B cell (primary cell): ENCODE measurements at regions not wholly inside any gene's neighbourhood (a gene's known extent, or its start where the extent isn't known, plus 50 kb on each side); places are given as distances from the start of the nearest gene placed in this dataset.

Experiments
- ATAC-seq: fragments of 200-7000 bp; cut with Tn5 transposase; one replicate; pipeline ENCODE4 v1.10.0; 2021; ENCODE audit warnings: low read depth, mild to moderate bottlenecking, moderate number of reproducible peaks, moderate library complexity
- CTCF ChIA-PET: fragments of 350-600 bp; sonication (Branson Sonifier 250); formaldehyde crosslinking; loops from one replicate; lab custom pipeline; 2021; ENCODE audit warnings: antibody characterized with exemption, inconsistent platforms; lab: Charles Lee
- POLR2A ChIA-PET: fragments of 350-600 bp; sonication (Branson Sonifier 250); formaldehyde crosslinking; loops from one replicate; lab custom pipeline; 2021; ENCODE audit warnings: antibody characterized with exemption; lab: Charles Lee
- DNase-seq: peaks from one replicate; pipeline ENCODE4 v3.0.0; 2013
- H2AFZ ChIP-seq: 2 replicates; pipeline ENCODE4 v1.6.1; 2012; ENCODE audit warnings: mild to moderate bottlenecking, low read depth, low read length; ENCODE audit not compliant: insufficient read depth, poor library complexity, severe bottlenecking
- H3K27ac ChIP-seq, 2 donors: 1 replicate in 1 of 2; 2 replicates in 1 of 2; pipeline ENCODE4 v1.5.1; 2012 to 2013; ENCODE audit warnings: low read length in 2 of 2, mild to moderate bottlenecking in 2 of 2, moderate library complexity in 1 of 2
- H3K27me3 ChIP-seq, 4 experiments: fragments of 200-600 bp in 1 of 4; sonication (generic) in 1 of 4; replicated peaks in 1 of 4; 1 replicate in 2 of 4; 2 replicates in 2 of 4; pipeline versions ENCODE4 v1.6.1 to v1.7.0; 2013 to 2016; ENCODE audit warnings: low read length in 3 of 4, mild to moderate bottlenecking in 2 of 4, mixed read lengths in 1 of 4, moderate library complexity in 1 of 4; ENCODE audit not compliant: insufficient read depth in 4 of 4, control insufficient read depth in 3 of 4; ENCODE audit errors: control extremely low read depth in 1 of 4
- H3K36me3 ChIP-seq, 2 experiments: replicated peaks in 1 of 2; 1 replicate in 1 of 2; 2 replicates in 1 of 2; pipeline versions ENCODE4 v1.6.1 to v1.7.1; 2013; ENCODE audit warnings: low read length in 1 of 2; ENCODE audit not compliant: insufficient read depth in 2 of 2, control insufficient read depth in 1 of 2; ENCODE audit errors: control extremely low read depth in 1 of 2, extremely low read depth in 1 of 2
- H3K4me1 ChIP-seq, 2 donors: fragments of 200-600 bp in 1 of 2; sonication (generic) in 1 of 2; 1 replicate in 1 of 2; 2 replicates in 1 of 2; pipeline versions ENCODE4 v1.5.1 to v1.6.1; 2013 to 2017; ENCODE audit warnings: low read length in 2 of 2; ENCODE audit not compliant: control insufficient read depth in 2 of 2, insufficient read depth in 2 of 2
- H3K4me2 ChIP-seq: replicated peaks from 2 replicates; pipeline ENCODE3; 2012; ENCODE audit warnings: mild to moderate bottlenecking, low read depth, low read length; ENCODE audit not compliant: poor library complexity, severe bottlenecking
- H3K4me3 ChIP-seq, 5 experiments: fragments of 200-600 bp in 1 of 5; sonication (generic) in 1 of 5; 1 replicate in 3 of 5; 2 replicates in 2 of 5; pipeline versions ENCODE4 v1.5.1 to v1.7.0; 2011 to 2016; ENCODE audit warnings: low read length in 4 of 5, mild to moderate bottlenecking in 4 of 5, low read depth in 2 of 5, control low read depth in 1 of 5, moderate library complexity in 1 of 5; ENCODE audit not compliant: insufficient read depth in 1 of 5; ENCODE audit errors: control extremely low read depth in 1 of 5, extremely low read depth in 1 of 5
- H3K79me2 ChIP-seq: fragments of 200-600 bp; sonication (generic); one replicate; pipeline ENCODE4 v1.6.0; 2016; ENCODE audit warnings: low read length; ENCODE audit not compliant: control insufficient read depth, insufficient read depth
- H3K9ac ChIP-seq: fragments of 200-600 bp; sonication (generic); 2 replicates; pipeline ENCODE4 v1.6.1; 2017; ENCODE audit warnings: mild to moderate bottlenecking, low read length, moderate library complexity
- H3K9me3 ChIP-seq, 3 donors: one replicate each; pipeline versions ENCODE4 v1.6.1 to v1.7.1; 2013; ENCODE audit warnings: low read length in 2 of 3; ENCODE audit not compliant: control insufficient read depth in 2 of 3, insufficient read depth in 1 of 3; ENCODE audit errors: control extremely low read depth in 1 of 3
- H4K20me1 ChIP-seq: 2 replicates; pipeline ENCODE4 v1.6.0; 2012; ENCODE audit warnings: mild to moderate bottlenecking, low read length; ENCODE audit not compliant: insufficient read depth, control insufficient read depth, poor library complexity, severe bottlenecking
- H3K27ac Mint-ChIP-seq: one replicate; pipeline ENCODE4 v1.8.0; 2021; ENCODE audit warnings: mixed read lengths
- H3K27me3 Mint-ChIP-seq: one replicate; pipeline ENCODE4 v1.8.0; 2021; ENCODE audit warnings: mixed read lengths
- H3K4me1 Mint-ChIP-seq: one replicate; pipeline ENCODE4 v1.8.0; 2021; ENCODE audit warnings: mixed read lengths
- H3K4me3 Mint-ChIP-seq: one replicate; pipeline ENCODE4 v1.8.0; 2021; ENCODE audit warnings: mixed read lengths
- H3K9me3 Mint-ChIP-seq: one replicate; pipeline ENCODE4 v1.8.0; 2022; ENCODE audit warnings: mixed read lengths; ENCODE audit not compliant: insufficient read depth
- CTCF ChIP-seq: fragments of 200-600 bp; IDR thresholded peaks from one replicate; pipeline ENCODE4 v1.8.0; 2022; ENCODE audit warnings: antibody characterized with exemption, mild to moderate bottlenecking
- EZH2 ChIP-seq: IDR thresholded peaks from 2 replicates; pipeline ENCODE4 v1.6.1; 2012; ENCODE audit warnings: borderline replicate concordance, low read depth, mild to moderate bottlenecking, moderate library complexity, low read length; ENCODE audit not compliant: insufficient read depth, poor library complexity, severe bottlenecking
- WGBS: methylation state at CpG from one replicate; pipeline ENCODE4 v1.1.5; 2013; ENCODE audit warnings: missing lambda C conversion rate; ENCODE audit not compliant: insufficient coverage; 5-methylcytosine and 5-hydroxymethylcytosine counted together
- intact Hi-C: fragments of 100-400 bp; cut with micrococcal nuclease; formaldehyde crosslinking; loops from one replicate; pipeline ENCODE4 v1.10.0; 2022

GRCh38 chr3:115550285-115550761 lies 73.0 kb upstream of the GAP43 start:
- H3K4me1 Mint-ChIP-seq: no peaks in the 10 kb centered on the region
- Histone ChIP-seq H3K4me1 (no peaks in the 10 kb centered on the region), H3K79me2 (no peaks in the 10 kb centered on the region), H2AFZ (no peak overlapping the region), H3K27me3 (no peaks in the 10 kb centered on the region), H3K4me2 (no peak overlapping the region), H3K36me3 (no peaks in the 10 kb centered on the region), H3K9me3 (no peaks in the 10 kb centered on the region), H4K20me1 (no peaks in the 10 kb centered on the region), H3K4me3 (no peak overlapping the region), H3K9ac (no peak overlapping the region), H3K27ac (no peak overlapping the region)
- POLR2A ChIA-PET: no interaction called here
- H3K27ac Mint-ChIP-seq: no peak overlapping the region
- ATAC-seq: no peak
- 100% methylated on average over 1 of the region's 1 CpG for WGBS
- H3K4me3 Mint-ChIP-seq: no peak overlapping the region
- H3K27me3 Mint-ChIP-seq: peaks cover 12% of the 10 kb centered on the region
- H3K9me3 Mint-ChIP-seq: no peaks in the 10 kb centered on the region
- no peak for DNase-seq
- no peak for TF ChIP-seq EZH2
- no peak for TF ChIP-seq CTCF
- CTCF ChIA-PET: no interaction called here
- intact Hi-C loops: no loop called here

- no CpG with 5 or more reads among the region's 1 CpG for WGBS
- Histone ChIP-seq H3K27ac (no peak overlapping the region), H3K4me3 (no peak overlapping the region), H4K20me1 (no peaks in the 10 kb centered on the region), H3K9me3 (no peaks in the 10 kb centered on the region), H2AFZ (no peak overlapping the region), H3K79me2 (no peaks in the 10 kb centered on the region), H3K4me1 (no peaks in the 10 kb centered on the region), H3K9ac (no peak overlapping the region), H3K4me2 (no peak overlapping the region), H3K27me3 (no peaks in the 10 kb centered on the region), H3K36me3 (no peaks in the 10 kb centered on the region)
- H3K27me3 Mint-ChIP-seq: peaks cover 12% of the 10 kb centered on the region
- no peak overlapping the region for H3K27ac Mint-ChIP-seq
- H3K4me1 Mint-ChIP-seq: no peaks in the 10 kb centered on the region
- ATAC-seq (no peak), DNase-seq (no peak)
- ChIA-PET POLR2A (no interaction called here), CTCF (no interaction called here)
- intact Hi-C loops: no loop called here
- no peak for TF ChIP-seq CTCF
- no peak for TF ChIP-seq EZH2
- H3K9me3 Mint-ChIP-seq: no peaks in the 10 kb centered on the region
- H3K4me3 Mint-ChIP-seq: no peak overlapping the region
These were observed 72.3 kb upstream of the GAP43 start for GRCh38 chr3:115551016-115551415.
